ENCODE measurements at regions not wholly inside any gene's neighbourhood (a gene's known extent, or its start where the extent isn't known, plus 50 kb on each side); places are given as distances from the start of the nearest gene placed in this dataset.

- TF ChIP-seq CTCF (conservative IDR thresholded peaks at IDR 0.05) (no peak), EZH2 (IDR thresholded peaks at IDR 0.05; ENCODE audit: low read depth) (no peak)
Observed at GRCh38 chr14:104250175-104250574, 111.8 kb downstream of the KIF26A start.
